C4-2B (cell line): ENCODE measurements at regions not wholly inside any gene's neighbourhood (a gene's known extent, or its start where the extent isn't known, plus 50 kb on each side); places are given as distances from the start of the nearest gene placed in this dataset.
"Not testable (repeated sequence)": the region's sequence is repeated elsewhere in the genome, so short reads cannot be mapped to it uniquely, and the experiment has no call there.

Experiments used
- H3K27ac ChIP-seq: fragments of 450-650 bp; 2 replicates; pipeline ENCODE4 v1.5.1; 2017
- ZFX ChIP-seq: fragments of 450-650 bp; IDR thresholded peaks from 2 replicates; pipeline ENCODE4 v1.6.1; 2017
- TF ChIP-seq, protein P1 (sequence below): fragments of 450-650 bp; conservative IDR thresholded peaks from 2 replicates; pipeline ENCODE4 v1.5.1; 2017; ENCODE audit warnings: mild to moderate bottlenecking

DNA sequence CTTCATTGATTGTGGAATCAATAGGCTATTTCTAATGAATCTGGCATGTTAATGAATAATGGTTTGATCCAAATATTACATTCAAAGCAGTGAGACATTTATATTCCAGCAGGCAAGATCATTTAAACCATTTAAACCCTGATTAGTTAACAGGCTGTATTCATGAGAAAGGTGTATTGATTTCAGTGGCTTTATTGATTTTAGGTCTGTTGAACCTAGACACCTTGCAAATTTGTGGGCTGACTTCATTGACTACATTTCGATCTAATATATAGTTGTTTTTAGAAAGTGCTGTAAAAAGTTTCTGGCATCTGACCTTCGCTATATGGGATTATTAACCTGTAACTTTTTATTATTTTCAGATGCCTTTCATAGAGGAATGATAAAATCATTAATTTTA is 900.1 kb upstream of the CITED2 start:
- no peak for TF ChIP-seq ZFX
- TF ChIP-seq, protein P1, sequence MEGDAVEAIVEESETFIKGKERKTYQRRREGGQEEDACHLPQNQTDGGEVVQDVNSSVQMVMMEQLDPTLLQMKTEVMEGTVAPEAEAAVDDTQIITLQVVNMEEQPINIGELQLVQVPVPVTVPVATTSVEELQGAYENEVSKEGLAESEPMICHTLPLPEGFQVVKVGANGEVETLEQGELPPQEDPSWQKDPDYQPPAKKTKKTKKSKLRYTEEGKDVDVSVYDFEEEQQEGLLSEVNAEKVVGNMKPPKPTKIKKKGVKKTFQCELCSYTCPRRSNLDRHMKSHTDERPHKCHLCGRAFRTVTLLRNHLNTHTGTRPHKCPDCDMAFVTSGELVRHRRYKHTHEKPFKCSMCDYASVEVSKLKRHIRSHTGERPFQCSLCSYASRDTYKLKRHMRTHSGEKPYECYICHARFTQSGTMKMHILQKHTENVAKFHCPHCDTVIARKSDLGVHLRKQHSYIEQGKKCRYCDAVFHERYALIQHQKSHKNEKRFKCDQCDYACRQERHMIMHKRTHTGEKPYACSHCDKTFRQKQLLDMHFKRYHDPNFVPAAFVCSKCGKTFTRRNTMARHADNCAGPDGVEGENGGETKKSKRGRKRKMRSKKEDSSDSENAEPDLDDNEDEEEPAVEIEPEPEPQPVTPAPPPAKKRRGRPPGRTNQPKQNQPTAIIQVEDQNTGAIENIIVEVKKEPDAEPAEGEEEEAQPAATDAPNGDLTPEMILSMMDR, result no peak

GRCh38 chr6:140271759-140272377 is 897.4 kb upstream of the CITED2 start:
- no peak overlapping the region for H3K27ac ChIP-seq
- TF ChIP-seq ZFX, result no peak
- TF ChIP-seq, protein P1, result no peak

More for the DNA sequence above, 900.1 kb upstream of the CITED2 start:
- no peak overlapping the region for H3K27ac ChIP-seq

DNA sequence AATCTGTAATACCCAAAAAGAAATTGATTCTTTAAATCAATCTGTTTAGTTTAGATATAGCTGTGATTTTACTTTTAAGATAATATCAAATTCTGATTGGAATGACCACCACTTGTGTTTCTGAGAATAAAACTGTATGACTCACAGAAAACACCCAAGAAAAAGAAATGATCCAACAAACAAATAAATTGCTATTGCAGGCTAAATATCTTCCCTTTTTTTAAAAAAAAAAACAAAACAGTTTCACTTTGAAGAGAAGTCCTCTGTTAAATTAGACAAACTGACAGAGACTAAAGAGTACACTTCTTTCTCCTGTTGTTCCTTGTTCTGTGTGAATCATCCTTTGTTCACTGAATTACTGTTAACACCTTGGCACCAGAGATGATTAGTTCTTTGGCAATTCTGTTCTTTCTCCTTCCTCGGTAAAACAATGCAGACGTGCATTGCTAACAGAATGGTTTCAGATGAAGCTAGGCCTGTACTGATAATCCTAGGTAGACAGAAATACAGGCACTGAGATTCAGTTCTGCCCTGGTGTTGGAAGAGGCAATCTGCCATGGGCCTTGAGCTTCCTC is 895.2 kb upstream of the CITED2 start:
- TF ChIP-seq ZFX, result no peak
- TF ChIP-seq, protein P1, result no peak
- no peak overlapping the region for H3K27ac ChIP-seq

DNA sequence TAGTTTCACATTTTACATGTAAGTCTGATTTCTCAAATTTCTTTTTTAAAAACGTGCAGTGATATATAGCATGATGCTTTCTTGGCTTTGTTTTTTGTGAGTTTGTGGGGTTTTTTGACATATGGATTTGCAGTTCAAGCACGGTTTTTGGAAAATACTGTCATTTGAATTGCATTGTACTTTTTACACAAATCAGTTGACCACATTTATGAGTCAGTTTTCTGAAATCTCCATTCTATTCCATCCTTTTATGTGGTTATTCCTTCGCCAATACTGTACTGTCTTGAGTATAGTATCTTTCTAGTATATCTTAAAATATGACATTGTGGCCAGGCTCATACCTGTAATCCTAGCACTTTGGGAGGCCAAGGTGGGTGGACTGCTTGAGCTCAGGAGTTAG is 890.0 kb upstream of the CITED2 start:
- no peak overlapping the region for H3K27ac ChIP-seq
- TF ChIP-seq ZFX, result no peak
- TF ChIP-seq, protein P1, result no peak

GRCh38 chr6:140258302-140258701 is 883.9 kb upstream of the CITED2 start:
- H3K27ac ChIP-seq, result not testable (repeated sequence)

DNA sequence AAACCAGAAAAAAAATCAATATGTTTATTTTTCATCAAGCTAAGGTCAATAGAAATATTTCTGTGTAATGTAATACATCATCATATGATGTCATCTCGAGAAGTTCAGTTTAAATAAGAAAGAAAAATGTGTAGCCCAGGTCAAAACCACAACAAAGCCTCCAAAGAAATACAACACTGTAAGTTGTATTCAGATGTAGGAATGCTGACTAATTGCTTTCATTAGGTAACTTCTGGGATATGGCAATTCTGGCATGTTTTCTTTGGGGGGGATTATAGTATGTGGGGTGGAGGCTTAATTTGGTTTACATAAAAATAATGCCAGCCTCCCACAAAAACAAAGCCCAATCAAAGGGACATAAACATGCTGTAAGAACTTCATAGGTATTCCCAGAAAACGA is 881.8 kb upstream of the CITED2 start:
- H3K27ac ChIP-seq, result no peak overlapping the region
- TF ChIP-seq, protein P1, result no peak
- no peak for TF ChIP-seq ZFX

- no peak overlapping the region for H3K27ac ChIP-seq
- TF ChIP-seq, protein P1, result no peak
- no peak for TF ChIP-seq ZFX
These were observed 878.6 kb upstream of the CITED2 start for GRCh38 chr6:140253096-140253495.

GRCh38 chr6:140252099-140252498 is 877.7 kb upstream of the CITED2 start:
- TF ChIP-seq ZFX, result no peak
- TF ChIP-seq, protein P1, result no peak
- H3K27ac ChIP-seq, result no peak overlapping the region
